K562 (cell line): ENCODE measurements at regions not wholly inside any gene's neighbourhood (a gene's known extent, or its start where the extent isn't known, plus 50 kb on each side); places are given as distances from the start of the nearest gene placed in this dataset.

Experiments used
- ATAC-seq: fragments of 200-7000 bp; cut with Tn5 transposase; 3 replicates; pipeline ENCODE4 v1.9.1; 2020; ENCODE audit warnings: moderate library complexity
- BruUV-seq: library from RNA; stranded (reverse); fragments of 400-500 nt; replicated peaks from 2 replicates; lab custom pipeline; 2021; lab: Mats Ljungman, UMichigan
- CTCF ChIA-PET: fragments of 300-600 bp; formaldehyde crosslinking; extraction: SDS; loops from one replicate; lab custom pipeline; 2021; ENCODE audit warnings: low intra/inter-chr PET ratio; lab: Yijun Ruan, JAX
- POLR2A ChIA-PET: fragments of 300-600, 350-650 bp; sonication (Branson Sonifier 250); formaldehyde crosslinking; extraction: SDS; loops from one replicate; lab custom pipeline; 2021; ENCODE audit warnings: antibody characterized with exemption, inconsistent platforms; lab: Yijun Ruan, JAX
- DNase-seq, 4 experiments: peaks; one replicate each; pipeline versions ENCODE4 v3.0.0 to v3.0.0-alpha.2; 2011 to 2018; ENCODE audit warnings: low spot score in 3 of 4, mixed read lengths in 3 of 4; ENCODE audit errors: extremely low read depth in 1 of 4
- FAIRE-seq: peaks from 2 replicates; lab custom pipeline; 2011; peaks lifted over from hg19 to GRCh38; lab: Jason Lieb, UNC
- H2AFZ ChIP-seq: 2 replicates; pipeline ENCODE4 v1.6.0; 2011; ENCODE audit warnings: low read depth, low read length, control low read depth, inconsistent platforms
- H3K27ac ChIP-seq: fragments of 200-600 bp; 3 replicates; pipeline ENCODE4 v1.8.0; 2011; ENCODE audit warnings: low read depth, mild to moderate bottlenecking, control low read depth, inconsistent platforms, low read length, moderate library complexity, mixed read lengths; ENCODE audit errors: extremely low read depth
- H3K27me3 ChIP-seq, 2 experiments: fragments of 300-600 bp in 1 of 2; 2 replicates in 1 of 2; 3 replicates in 1 of 2; pipeline versions ENCODE4 v1.6.0 to v1.8.0; 2011; ENCODE audit warnings: inconsistent platforms in 2 of 2, low read length in 2 of 2, mild to moderate bottlenecking in 1 of 2, mixed read lengths in 1 of 2, moderate library complexity in 1 of 2; ENCODE audit not compliant: control insufficient read depth in 2 of 2, insufficient read depth in 2 of 2
- H3K36me3 ChIP-seq: fragments of 300-600 bp; 3 replicates; pipeline ENCODE4 v1.8.0; 2011; ENCODE audit warnings: mild to moderate bottlenecking, low read length, inconsistent platforms; ENCODE audit not compliant: control insufficient read depth, insufficient read depth
- H3K4me1 ChIP-seq, 2 experiments: fragments of 200-600 bp in 1 of 2; replicated peaks in 1 of 2; 2 replicates in 1 of 2; 3 replicates in 1 of 2; pipeline versions ENCODE4 v1.5.1 to v1.8.0; 2011; ENCODE audit warnings: inconsistent platforms in 2 of 2, low read length in 2 of 2, mild to moderate bottlenecking in 1 of 2, mixed read lengths in 1 of 2, moderate library complexity in 1 of 2; ENCODE audit not compliant: control insufficient read depth in 2 of 2, insufficient read depth in 2 of 2
- H3K4me2 ChIP-seq: 2 replicates; pipeline ENCODE4 v1.6.1; 2011; ENCODE audit warnings: low read length, control low read depth, inconsistent platforms, mixed read lengths; ENCODE audit not compliant: insufficient read depth
- H3K4me3 ChIP-seq: fragments of 200-600 bp; sonication (generic), shearing (Covaris generic); 2 replicates; pipeline ENCODE4 v1.5.1; 2016; ENCODE audit warnings: control low read depth, inconsistent platforms
- H3K79me2 ChIP-seq: fragments of 200-600 bp; 3 replicates; pipeline ENCODE4 v1.8.0; 2011; ENCODE audit warnings: low read length, inconsistent platforms; ENCODE audit not compliant: control insufficient read depth, insufficient read depth
- H3K9ac ChIP-seq, 2 experiments: 2 replicates each; pipeline versions ENCODE4 v1.6.0 to v1.6.1; 2011; ENCODE audit warnings: low read depth in 2 of 2, low read length in 2 of 2, control low read depth in 1 of 2, inconsistent platforms in 1 of 2, mild to moderate bottlenecking in 1 of 2, mixed read lengths in 1 of 2; ENCODE audit not compliant: insufficient read depth in 1 of 2
- H3K9me1 ChIP-seq: one replicate; pipeline ENCODE4 v1.6.0; 2011; ENCODE audit warnings: inconsistent platforms, mild to moderate bottlenecking, low read length, moderate library complexity; ENCODE audit not compliant: control insufficient read depth, insufficient read depth
- H3K9me3 ChIP-seq: replicated peaks from 2 replicates; pipeline ENCODE4 v1.5.1; 2011; ENCODE audit warnings: low read depth, low read length, inconsistent platforms; ENCODE audit not compliant: control insufficient read depth, insufficient read depth
- H4K20me1 ChIP-seq: replicated peaks from 2 replicates; pipeline ENCODE4 v1.6.1; 2011; ENCODE audit warnings: low read length, inconsistent platforms, mixed read lengths; ENCODE audit not compliant: control insufficient read depth, insufficient read depth
- LCOR ChIP-seq: sonication (generic); formaldehyde crosslinking; IDR thresholded peaks from 2 replicates; pipeline ENCODE4 v1.8.0; 2022; ENCODE audit warnings: mild to moderate bottlenecking, missing genetic modification reagents
- REST ChIP-seq, 2 experiments: fragments of 450-650 bp; formaldehyde crosslinking in 1 of 2; IDR thresholded peaks; 2 replicates each; pipeline versions ENCODE4 v1.4.0 to v1.6.1; 2014 to 2020; ENCODE audit warnings: mild to moderate bottlenecking in 2 of 2, borderline replicate concordance in 1 of 2, low read depth in 1 of 2
- ZBTB1 ChIP-seq: sonication (generic); formaldehyde crosslinking; IDR thresholded peaks from 2 replicates; pipeline ENCODE4 v1.8.1; 2023; ENCODE audit warnings: missing genetic modification reagents, low read depth, mild to moderate bottlenecking, borderline replicate concordance
- WGBS: fragments of 100-300 bp; shearing (Covaris generic); methylation state at CpG from one replicate; pipeline ENCODE4 v1.1.6; 2016; ENCODE audit warnings: low coverage, mixed read lengths; ENCODE audit not compliant: insufficient coverage; ENCODE audit errors: missing lambda C conversion rate; 5-methylcytosine and 5-hydroxymethylcytosine counted together
- in situ Hi-C: fragments of 300-500 bp; cut with MboI; formaldehyde crosslinking; loops from 4 replicates; pipeline ENCODE4 v1.15.0; 2018; ENCODE audit warnings: inconsistent platforms, mixed read lengths
- intact Hi-C: fragments of 100-400 bp; cut with micrococcal nuclease; formaldehyde crosslinking; loops from 2 replicates; pipeline ENCODE4 v1.14.2; 2022

DNA sequence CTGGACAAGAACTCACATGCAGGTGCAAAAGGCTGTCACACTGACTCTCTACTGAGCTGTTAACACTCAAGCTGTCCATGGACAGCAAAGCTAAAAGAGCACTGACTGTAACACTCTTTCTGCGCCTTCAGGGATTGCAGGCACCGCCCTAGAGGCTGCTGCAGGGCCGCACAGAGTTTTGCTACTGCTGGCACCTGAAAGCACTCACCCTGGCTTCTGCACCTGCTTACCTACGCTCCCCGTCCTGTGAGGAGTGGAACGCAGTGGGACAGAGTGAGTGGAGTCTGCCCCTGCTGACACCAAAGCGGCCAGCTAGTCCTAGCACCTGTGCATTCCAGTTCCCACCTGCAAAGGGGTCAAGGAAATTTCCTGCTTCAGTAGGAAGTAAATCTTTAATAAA lies 941.3 kb downstream of the DIPK2A start:
- intact Hi-C loops: no loop called here
- Histone ChIP-seq H3K4me3 (no peak overlapping the region), H3K79me2 (no peaks in the 10 kb centered on the region), H3K9me3 (no peaks in the 10 kb centered on the region), H3K27me3 (no peaks in the 10 kb centered on the region), H3K9ac (no peak overlapping the region), H3K36me3 (no peaks in the 10 kb centered on the region), H4K20me1 (no peaks in the 10 kb centered on the region), H3K4me1 (no peaks in the 10 kb centered on the region), H3K9me1 (no peaks in the 10 kb centered on the region), H2AFZ (no peak overlapping the region), H3K27ac (no peak overlapping the region), H3K4me2 (no peak overlapping the region)
- no TSS peak for BruUV-seq
- no peak for DNase-seq
- TF ChIP-seq REST (IDR thresholded peaks at IDR 0.05; ENCODE audit: borderline replicate concordance) (no peak), REST (CRISPR knock-in tag; IDR thresholded peaks at IDR 0.05; ENCODE audit: low read depth) (no peak), ZBTB1 (CRISPR knock-in tag) (no peak), LCOR (CRISPR knock-in tag) (no peak)
- FAIRE-seq: no peak
- ChIA-PET POLR2A (no interaction called here), CTCF (no interaction called here)
- ATAC-seq: no peak
- 0% methylated on average over 7 of the region's 7 CpGs for WGBS
- in situ Hi-C loops: no loop called here
